HepG2 (cell line): ENCODE measurements at regions not wholly inside any gene's neighbourhood (a gene's known extent, or its start where the extent isn't known, plus 50 kb on each side); places are given as distances from the start of the nearest gene placed in this dataset.

Experiments
- MXI1 ChIP-seq: IDR thresholded peaks from 3 replicates; pipeline ENCODE4 v1.6.1; 2012; ENCODE audit warnings: low read depth, low read length, inconsistent platforms, borderline replicate concordance
- NFYB ChIP-seq: sonication (generic); formaldehyde crosslinking; IDR thresholded peaks from 2 replicates; pipeline ENCODE4 v1.4.0; 2020; ENCODE audit warnings: missing genetic modification reagents
- PHF20 ChIP-seq: sonication (generic); formaldehyde crosslinking; IDR thresholded peaks from 2 replicates; pipeline ENCODE4 v1.5.0; 2020; ENCODE audit warnings: mild to moderate bottlenecking, missing genetic modification reagents
- POLR2A ChIP-seq, 2 experiments: IDR thresholded peaks; 2 replicates each; pipeline ENCODE4 v1.6.1; 2011; ENCODE audit warnings: low read depth in 2 of 2, low read length in 2 of 2, mild to moderate bottlenecking in 1 of 2, moderate library complexity in 1 of 2; ENCODE audit not compliant: insufficient read depth in 1 of 2
- RARG ChIP-seq: sonication (generic); formaldehyde crosslinking; IDR thresholded peaks from 2 replicates; pipeline ENCODE4 v1.4.0; 2020; ENCODE audit warnings: low read depth, mild to moderate bottlenecking, missing genetic modification reagents
- ZNF501 ChIP-seq: sonication (generic); formaldehyde crosslinking; IDR thresholded peaks from 2 replicates; pipeline ENCODE4 v1.5.1; 2020; ENCODE audit warnings: mild to moderate bottlenecking, moderate library complexity, missing genetic modification reagents
- TF ChIP-seq, protein P1 (sequence below): sonication (generic); formaldehyde crosslinking; IDR thresholded peaks from 2 replicates; pipeline ENCODE4 v1.9.0; 2021; ENCODE audit warnings: missing genetic modification reagents, borderline replicate concordance

- no peak for TF ChIP-seq ZNF501 (CRISPR knock-in tag)
- TF ChIP-seq NFYB (CRISPR knock-in tag), result no peak
- no peak for TF ChIP-seq RARG (CRISPR knock-in tag)
- no peak for TF ChIP-seq PHF20
- TF ChIP-seq, protein P1, sequence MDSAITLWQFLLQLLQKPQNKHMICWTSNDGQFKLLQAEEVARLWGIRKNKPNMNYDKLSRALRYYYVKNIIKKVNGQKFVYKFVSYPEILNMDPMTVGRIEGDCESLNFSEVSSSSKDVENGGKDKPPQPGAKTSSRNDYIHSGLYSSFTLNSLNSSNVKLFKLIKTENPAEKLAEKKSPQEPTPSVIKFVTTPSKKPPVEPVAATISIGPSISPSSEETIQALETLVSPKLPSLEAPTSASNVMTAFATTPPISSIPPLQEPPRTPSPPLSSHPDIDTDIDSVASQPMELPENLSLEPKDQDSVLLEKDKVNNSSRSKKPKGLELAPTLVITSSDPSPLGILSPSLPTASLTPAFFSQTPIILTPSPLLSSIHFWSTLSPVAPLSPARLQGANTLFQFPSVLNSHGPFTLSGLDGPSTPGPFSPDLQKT (CRISPR knock-in tag), result no peak
- no peak for TF ChIP-seq POLR2A (IDR thresholded peaks at IDR 0.05; ENCODE audit: insufficient read depth in 1 of 2, low read depth in 2 of 2, low read length in 2 of 2)
- no peak for TF ChIP-seq MXI1
Observed at GRCh38 chr6:106803188-106803587, 171.3 kb downstream of the CD24 start.
